GM18498 (cell line): ENCODE measurements at regions not wholly inside any gene's neighbourhood (a gene's known extent, or its start where the extent isn't known, plus 50 kb on each side); places are given as distances from the start of the nearest gene placed in this dataset.

Experiments
- ATAC-seq: cut with Tn5 transposase; IDR thresholded peaks from one replicate; pipeline ENCODE4 v1.9.1; 2021; ENCODE audit warnings: mild to moderate bottlenecking, moderate library complexity; ENCODE audit not compliant: unreplicated experiment

DNA sequence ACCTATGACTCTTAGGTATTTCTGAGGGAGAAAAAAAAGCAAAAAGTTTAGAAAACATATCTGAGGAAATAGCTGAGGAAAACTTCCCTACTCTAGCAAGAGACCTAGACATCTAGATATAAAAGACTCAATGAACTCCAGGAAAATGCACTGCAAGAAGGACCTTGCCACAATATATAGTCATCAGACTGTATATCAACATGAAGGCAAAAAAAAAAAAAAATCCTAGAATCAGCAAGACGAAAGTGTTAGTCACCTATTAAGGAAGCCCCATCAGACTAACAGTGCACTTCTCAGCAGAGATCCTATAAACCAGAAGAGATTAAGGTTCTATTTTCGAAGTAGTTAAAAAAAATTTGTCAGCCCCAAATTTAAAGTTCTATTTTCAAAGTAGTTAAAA, 166.2 kb downstream of the TMEM38B start:
- ATAC-seq: no peak

GRCh38 chr9:105861972-105862371, 167.6 kb downstream of the TMEM38B start:
- ATAC-seq: no peak

- no peak for ATAC-seq
Measured at GRCh38 chr9:105864248-105864898, 170.0 kb downstream of the TMEM38B start.

GRCh38 chr9:105865285-105865684, 170.9 kb downstream of the TMEM38B start:
- no peak for ATAC-seq

GRCh38 chr9:105871540-105871939, 177.2 kb downstream of the TMEM38B start:
- no peak for ATAC-seq

GRCh38 chr9:105873801-105874200, 179.5 kb downstream of the TMEM38B start:
- no peak for ATAC-seq

DNA sequence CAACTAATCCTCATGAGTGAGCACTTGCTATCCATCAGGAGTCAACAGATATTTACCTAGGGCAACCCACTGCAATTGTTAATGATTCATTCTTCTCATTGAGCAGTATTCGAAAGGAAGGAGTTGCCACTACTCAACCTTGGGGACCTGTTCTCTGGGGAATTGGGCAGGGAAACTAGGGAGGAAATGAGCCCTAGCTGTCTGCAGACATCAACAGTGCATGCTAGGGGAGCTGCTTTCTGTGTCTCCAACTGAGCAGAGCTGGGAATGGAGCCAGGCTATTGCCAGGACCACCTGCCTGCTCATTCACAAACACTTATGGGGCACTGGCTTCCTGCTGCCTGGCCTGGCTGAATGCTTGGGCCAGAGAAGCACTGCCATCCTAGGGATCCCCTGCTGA, 183.4 kb downstream of the TMEM38B start:
- peak; percentile 39 for ATAC-seq

- no peak for ATAC-seq
Measured at GRCh38 chr9:105879181-105879580, 184.8 kb downstream of the TMEM38B start.

DNA sequence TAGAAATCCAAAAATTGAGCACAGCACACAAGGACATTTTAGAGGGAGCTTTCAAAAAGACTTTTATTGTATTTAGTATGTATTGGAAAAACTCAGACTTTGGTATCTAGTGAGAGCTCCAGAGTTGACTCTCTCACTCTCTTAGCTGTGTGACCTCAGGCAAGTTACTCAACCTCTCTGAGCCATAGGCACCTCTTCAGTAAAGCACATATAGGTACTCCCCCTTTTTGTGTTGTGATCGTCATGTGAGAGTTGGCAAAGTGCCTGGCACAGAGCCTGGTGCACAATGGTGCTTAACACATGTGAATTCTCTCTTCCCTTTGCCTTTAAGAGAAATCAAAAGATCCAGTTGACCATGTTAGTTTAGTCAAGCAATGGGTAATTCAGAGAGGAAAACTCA, 186.2 kb downstream of the TMEM38B start:
- no peak for ATAC-seq

- no peak for ATAC-seq
Measured at GRCh38 chr9:105881021-105881420, 186.7 kb downstream of the TMEM38B start.

- peak; percentile 60 for ATAC-seq
Measured at GRCh38 chr9:105881654-105882349, 187.5 kb downstream of the TMEM38B start.

- peak; percentile 87 for ATAC-seq
Measured at GRCh38 chr9:105883847-105884246, 189.5 kb downstream of the TMEM38B start.

- ATAC-seq: no peak
Measured at GRCh38 chr9:105884416-105884815, 190.1 kb downstream of the TMEM38B start.

DNA sequence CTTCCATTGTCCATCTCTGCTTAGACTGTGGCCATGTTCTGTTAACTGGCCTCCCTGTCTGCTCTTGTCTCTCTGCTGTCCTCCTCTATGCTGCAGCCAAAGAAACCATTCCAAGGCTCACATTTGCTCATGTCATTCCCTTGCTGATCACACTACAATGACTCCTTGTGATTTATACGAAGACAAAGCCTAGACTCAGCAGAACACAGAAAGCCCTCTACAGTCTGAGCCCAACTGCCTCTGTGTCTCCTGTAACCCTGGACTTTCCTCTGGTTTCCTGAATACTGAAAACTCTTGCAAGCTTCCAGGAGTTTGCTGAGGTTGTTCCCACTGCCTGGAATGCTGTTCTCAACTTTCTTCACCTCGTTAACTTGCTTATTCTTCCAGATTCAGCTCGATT, 191.8 kb downstream of the TMEM38B start:
- ATAC-seq: no peak

DNA sequence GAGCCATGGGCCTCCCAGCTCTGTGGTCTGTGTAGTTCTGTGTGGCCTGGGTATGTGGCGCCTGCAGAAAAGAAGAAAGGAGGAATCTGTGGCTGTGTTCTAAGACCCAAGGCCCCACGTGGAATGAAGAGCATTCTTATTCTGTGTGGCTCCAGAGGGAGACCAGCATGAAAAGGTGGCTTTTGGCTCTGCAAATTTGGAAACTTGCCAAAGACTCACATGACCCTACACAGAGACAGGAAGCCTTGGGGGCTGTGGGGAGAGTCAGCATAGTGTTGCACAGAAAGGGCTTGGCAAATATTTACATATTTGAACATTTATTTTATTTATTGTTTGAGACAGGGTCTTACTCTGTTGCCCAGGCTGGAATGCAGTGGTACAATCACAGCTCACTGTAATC, 193.3 kb downstream of the TMEM38B start:
- no peak for ATAC-seq

DNA sequence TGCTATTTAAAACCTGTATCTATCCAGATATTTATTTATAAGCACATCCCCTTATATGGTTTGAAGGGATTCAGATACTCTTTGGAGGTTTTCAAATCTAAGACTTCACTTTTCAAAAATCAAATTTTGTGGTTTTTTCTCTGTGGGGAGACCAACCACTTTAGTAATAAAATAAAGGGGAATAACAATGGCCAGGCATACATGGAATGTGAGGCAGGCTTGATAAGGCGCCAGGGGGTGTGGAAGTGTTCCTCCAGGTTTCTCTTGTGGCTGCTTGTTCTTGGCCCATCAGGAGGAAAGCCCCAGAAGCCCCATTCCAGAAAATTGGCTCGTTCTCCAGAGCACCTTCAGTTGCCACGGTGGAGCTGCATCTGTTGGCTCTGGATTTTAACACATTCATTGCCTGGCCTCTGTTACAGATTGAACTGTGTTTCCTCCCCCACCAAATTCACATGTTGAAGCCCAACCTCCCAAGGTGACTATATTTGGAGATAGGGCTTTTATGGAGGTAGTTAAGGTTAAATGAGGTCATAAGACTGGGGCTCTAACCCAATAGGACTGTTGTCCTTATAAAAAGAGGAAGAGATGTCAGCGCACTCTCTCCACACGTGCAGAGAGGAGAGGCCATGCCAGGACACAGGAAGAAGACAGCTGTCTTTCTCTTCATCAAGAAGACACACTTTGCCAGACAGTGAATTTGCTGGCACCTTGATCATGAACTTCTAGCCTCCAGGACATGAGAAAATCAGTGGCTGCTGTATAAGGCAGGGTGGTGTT, 195.9 kb downstream of the TMEM38B start:
- ATAC-seq: no peak

DNA sequence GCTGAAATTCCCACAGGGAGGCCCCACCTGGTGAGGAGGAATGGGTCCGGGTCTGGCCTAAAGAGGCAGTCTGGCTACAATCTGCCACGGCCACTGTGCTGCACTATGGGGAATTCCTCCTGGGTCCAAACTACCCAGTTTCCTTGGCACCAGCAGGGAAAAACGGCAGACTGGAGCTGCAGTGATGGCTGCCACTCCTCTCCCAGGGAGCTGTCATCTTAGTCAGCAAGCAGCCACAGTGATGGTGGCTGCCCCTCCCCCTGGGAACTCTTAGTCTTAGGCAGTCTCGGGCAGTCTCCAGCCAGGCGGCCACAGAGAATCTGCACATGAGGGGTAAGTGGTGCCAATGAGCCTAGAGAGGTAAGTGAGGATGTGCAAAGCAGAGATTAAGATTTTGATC, 205.8 kb downstream of the TMEM38B start:
- no peak for ATAC-seq

- ATAC-seq: peak; percentile 82
Measured at GRCh38 chr9:105901514-105902109, 207.3 kb downstream of the TMEM38B start.

- ATAC-seq: no peak
Measured at GRCh38 chr9:105908069-105908468, 213.7 kb downstream of the TMEM38B start.

GRCh38 chr9:105911104-105911911, 217.0 kb downstream of the TMEM38B start:
- no peak for ATAC-seq
